ENCODE measurements at regions not wholly inside any gene's neighbourhood (a gene's known extent, or its start where the extent isn't known, plus 50 kb on each side); places are given as distances from the start of the nearest gene placed in this dataset.
"Not testable (repeated sequence)": the region's sequence is repeated elsewhere in the genome, so short reads cannot be mapped to it uniquely, and the experiment has no call there.

GRCh38 chr6:22155551-22155950, 141.3 kb downstream of the PRL start:
- in situ Hi-C loops (cut with MboI; ENCODE audit: low pct_unique_long_range_greater_than_20kb in 2 of 9, low sequenced_read_pairs in 9 of 9, unreplicated experiment in 9 of 9) = no loop called here
- ATAC-seq (replicated peaks in 6 of 8) = no peak
- WGBS, 10 experiments = 50 to 100% (median 96%) methylated on average over 1 to 4 of the region's 4 CpGs; no CpG with 5 or more reads in 1 of the 10 experiments

GRCh38 chr6:22157233-22157632, 139.6 kb downstream of the PRL start:
- Histone ChIP-seq H3K27ac (no peak overlapping the region), H3K4me1 (replicated peaks in 1 of 2) (peaks cover 6 to 9% of the 10 kb centered on the region in 2 donors), H3K4me3 (no peak overlapping the region)
- in situ Hi-C loops (cut with MboI; ENCODE audit: low pct_unique_long_range_greater_than_20kb in 2 of 9, low sequenced_read_pairs in 9 of 9, unreplicated experiment in 9 of 9) = no loop called here
- no peak for ATAC-seq (replicated peaks in 6 of 8)
- WGBS, 10 experiments = 60 to 100% (median 91%) methylated on average over 3 to 4 of the region's 4 CpGs; no CpG with 5 or more reads in 2 of the 10 experiments

More at GRCh38 chr6:22155551-22155950, 141.3 kb downstream of the PRL start:
- no peak overlapping the region for H3K27ac ChIP-seq
- peaks cover 23 to 24% of the 10 kb centered on the region in 2 donors for H3K4me1 ChIP-seq (replicated peaks in 1 of 2)
- H3K4me3 ChIP-seq = no peak overlapping the region

- Histone ChIP-seq H3K4me1 (replicated peaks in 1 of 2) (no peaks in the 10 kb centered on the region), H3K27ac (no peak overlapping the region), H3K4me3 (no peak overlapping the region)
- in situ Hi-C loops (cut with MboI; ENCODE audit: low pct_unique_long_range_greater_than_20kb in 2 of 9, low sequenced_read_pairs in 9 of 9, unreplicated experiment in 9 of 9) = no loop called here
- no peak for ATAC-seq (replicated peaks in 6 of 8)
Measured at GRCh38 chr6:22164236-22164635, 132.6 kb downstream of the PRL start.

- ATAC-seq (replicated peaks in 6 of 8); in situ Hi-C loops (cut with MboI; ENCODE audit: low pct_unique_long_range_greater_than_20kb in 2 of 9, low sequenced_read_pairs in 9 of 9, unreplicated experiment in 9 of 9); H3K27ac ChIP-seq; H3K4me3 ChIP-seq; H3K4me1 ChIP-seq (replicated peaks in 1 of 2): not testable (repeated sequence)
- 54 to 100% (median 92%) methylated on average over 1 to 5 of the region's 5 CpGs for WGBS, 10 experiments
Measured at GRCh38 chr6:22171006-22171405, 125.8 kb downstream of the PRL start.

- H3K4me3 ChIP-seq; H3K27ac ChIP-seq; in situ Hi-C loops (cut with MboI; ENCODE audit: low pct_unique_long_range_greater_than_20kb in 2 of 9, low sequenced_read_pairs in 9 of 9, unreplicated experiment in 9 of 9); ATAC-seq (replicated peaks in 6 of 8); H3K4me1 ChIP-seq (replicated peaks in 1 of 2): not testable (repeated sequence)
- WGBS, 10 experiments = 80% methylated on average over 1 to 2 of the region's 15 CpGs; no CpG with 5 or more reads in 7 of the 10 experiments
Measured at GRCh38 chr6:22171885-22172284, 125.0 kb downstream of the PRL start.

GRCh38 chr6:22173311-22173710, 123.5 kb downstream of the PRL start:
- H3K4me3 ChIP-seq = no peak overlapping the region
- in situ Hi-C loops (cut with MboI; ENCODE audit: low pct_unique_long_range_greater_than_20kb in 2 of 9, low sequenced_read_pairs in 9 of 9, unreplicated experiment in 9 of 9) = no loop called here
- H3K4me1 ChIP-seq (replicated peaks in 1 of 2) = no peaks in the 10 kb centered on the region
- ATAC-seq (replicated peaks in 6 of 8) = no peak
- H3K27ac ChIP-seq = no peak overlapping the region

GRCh38 chr6:22180250-22180649, 116.6 kb downstream of the PRL start:
- H3K27ac ChIP-seq; ATAC-seq (replicated peaks in 6 of 8); H3K4me3 ChIP-seq; H3K4me1 ChIP-seq (replicated peaks in 1 of 2); in situ Hi-C loops (cut with MboI; ENCODE audit: low pct_unique_long_range_greater_than_20kb in 2 of 9, low sequenced_read_pairs in 9 of 9, unreplicated experiment in 9 of 9): not testable (repeated sequence)
- no CpG with 5 or more reads among the region's 20 CpGs for WGBS, 10 experiments

- peaks cover 0 to 2% of the 10 kb centered on the region in 2 donors for H3K4me1 ChIP-seq (replicated peaks in 1 of 2)
- in situ Hi-C loops (cut with MboI; ENCODE audit: low pct_unique_long_range_greater_than_20kb in 2 of 9, low sequenced_read_pairs in 9 of 9, unreplicated experiment in 9 of 9) = no loop called here
- no peak for ATAC-seq (replicated peaks in 6 of 8)
- no peak overlapping the region for H3K4me3 ChIP-seq
- H3K27ac ChIP-seq = no peak overlapping the region
Measured at GRCh38 chr6:22184371-22184770, 112.5 kb downstream of the PRL start.

- Histone ChIP-seq H3K27ac (no peak overlapping the region), H3K4me3 (no peak overlapping the region), H3K4me1 (replicated peaks in 1 of 2) (peaks cover 0 to 11% of the 10 kb centered on the region in 2 donors)
- ATAC-seq (replicated peaks in 6 of 8) = no peak
- 24 to 97% (median 76%) methylated on average over 2 to 6 of the region's 6 CpGs for WGBS, 10 experiments
- in situ Hi-C loops (cut with MboI; ENCODE audit: low pct_unique_long_range_greater_than_20kb in 2 of 9, low sequenced_read_pairs in 9 of 9, unreplicated experiment in 9 of 9) = no loop called here
Measured at GRCh38 chr6:22189946-22190345, 106.9 kb downstream of the PRL start.

- no peak for ATAC-seq (replicated peaks in 6 of 8)
- in situ Hi-C loops (cut with MboI; ENCODE audit: low pct_unique_long_range_greater_than_20kb in 2 of 9, low sequenced_read_pairs in 9 of 9, unreplicated experiment in 9 of 9) = no loop called here
- 8 to 100% (median 73%) methylated on average over 1 to 3 of the region's 3 CpGs; no CpG with 5 or more reads in 2 of the 10 experiments for WGBS, 10 experiments
Measured at GRCh38 chr6:22194188-22194921, 102.5 kb downstream of the PRL start.

GRCh38 chr6:22199771-22200170, 97.1 kb downstream of the PRL start:
- in situ Hi-C loops (cut with MboI; ENCODE audit: low pct_unique_long_range_greater_than_20kb in 2 of 9, low sequenced_read_pairs in 9 of 9, unreplicated experiment in 9 of 9) = no loop called here
- Histone ChIP-seq H3K27ac (no peak overlapping the region), H3K4me1 (replicated peaks in 1 of 2) (peaks cover 0 to 8% of the 10 kb centered on the region in 2 donors), H3K4me3 (no peak overlapping the region)
- 37 to 100% (median 59%) methylated on average over 2 to 3 of the region's 3 CpGs for WGBS, 10 experiments
- no peak for ATAC-seq (replicated peaks in 6 of 8)

More at GRCh38 chr6:22194188-22194921, 102.5 kb downstream of the PRL start:
- no peak overlapping the region for H3K4me3 ChIP-seq
- H3K27ac ChIP-seq = no peak overlapping the region
- H3K4me1 ChIP-seq (replicated peaks in 1 of 2) = peaks cover 0 to 9% of the 10 kb centered on the region in 2 donors

GRCh38 chr6:22204153-22204552, 92.7 kb downstream of the PRL start:
- no peak for ATAC-seq (replicated peaks in 6 of 8)
- Histone ChIP-seq H3K27ac (no peak overlapping the region), H3K4me1 (replicated peaks in 1 of 2) (peaks cover 0 to 8% of the 10 kb centered on the region in 2 donors), H3K4me3 (no peak overlapping the region)
- in situ Hi-C loops (cut with MboI; ENCODE audit: low pct_unique_long_range_greater_than_20kb in 2 of 9, low sequenced_read_pairs in 9 of 9, unreplicated experiment in 9 of 9) = no loop called here
- WGBS, 10 experiments = 22 to 93% (median 86%) methylated on average over 2 to 6 of the region's 6 CpGs; no CpG with 5 or more reads in 1 of the 10 experiments

GRCh38 chr6:22205266-22205665, 91.6 kb downstream of the PRL start:
- no peak for ATAC-seq (replicated peaks in 6 of 8)
- Histone ChIP-seq H3K27ac (no peak overlapping the region), H3K4me1 (replicated peaks in 1 of 2) (peaks cover 0 to 1% of the 10 kb centered on the region in 2 donors), H3K4me3 (no peak overlapping the region)
- 40 to 100% (median 100%) methylated on average over 1 of the region's 1 CpG; no CpG with 5 or more reads in 4 of the 10 experiments for WGBS, 10 experiments
- in situ Hi-C loops (cut with MboI; ENCODE audit: low pct_unique_long_range_greater_than_20kb in 2 of 9, low sequenced_read_pairs in 9 of 9, unreplicated experiment in 9 of 9) = no loop called here

- in situ Hi-C loops (cut with MboI; ENCODE audit: low pct_unique_long_range_greater_than_20kb in 2 of 9, low sequenced_read_pairs in 9 of 9, unreplicated experiment in 9 of 9) = no loop called here
- WGBS, 10 experiments = 44 to 100% (median 90%) methylated on average over 2 to 5 of the region's 5 CpGs; no CpG with 5 or more reads in 1 of the 10 experiments
- Histone ChIP-seq H3K27ac (no peak overlapping the region), H3K4me3 (no peak overlapping the region), H3K4me1 (replicated peaks in 1 of 2) (no peaks in the 10 kb centered on the region)
- no peak for ATAC-seq (replicated peaks in 6 of 8)
Measured at GRCh38 chr6:22206106-22206505, 90.7 kb downstream of the PRL start.
